ENCODE measurements at regions not wholly inside any gene's neighbourhood (a gene's known extent, or its start where the extent isn't known, plus 50 kb on each side); places are given as distances from the start of the nearest gene placed in this dataset.
"Not testable (repeated sequence)": the region's sequence is repeated elsewhere in the genome, so short reads cannot be mapped to it uniquely, and the experiment has no call there.

DNA sequence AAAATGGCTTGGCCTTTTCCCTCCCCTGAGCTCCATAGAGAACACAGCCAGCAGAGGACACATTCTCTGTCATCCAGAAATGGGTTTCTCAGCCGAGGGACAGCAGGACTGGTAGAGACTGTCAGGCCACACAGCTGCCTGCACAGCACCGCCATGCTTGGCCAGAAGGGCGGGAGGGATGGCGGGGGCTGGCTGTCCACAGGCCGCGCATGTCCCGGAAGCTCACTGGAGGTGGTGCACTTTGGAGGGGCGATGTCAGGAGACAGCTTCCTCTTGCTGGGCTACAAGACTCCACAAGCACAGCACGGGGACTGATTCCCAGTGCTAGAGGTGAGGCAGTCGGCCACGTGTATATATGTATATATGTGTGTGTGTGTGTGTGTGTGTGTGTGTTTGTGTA lies 125.3 kb downstream of the GOLGA6L4 start:
- not testable (repeated sequence) for DNase-seq (ENCODE audit: low read depth in 2 of 2)

DNA sequence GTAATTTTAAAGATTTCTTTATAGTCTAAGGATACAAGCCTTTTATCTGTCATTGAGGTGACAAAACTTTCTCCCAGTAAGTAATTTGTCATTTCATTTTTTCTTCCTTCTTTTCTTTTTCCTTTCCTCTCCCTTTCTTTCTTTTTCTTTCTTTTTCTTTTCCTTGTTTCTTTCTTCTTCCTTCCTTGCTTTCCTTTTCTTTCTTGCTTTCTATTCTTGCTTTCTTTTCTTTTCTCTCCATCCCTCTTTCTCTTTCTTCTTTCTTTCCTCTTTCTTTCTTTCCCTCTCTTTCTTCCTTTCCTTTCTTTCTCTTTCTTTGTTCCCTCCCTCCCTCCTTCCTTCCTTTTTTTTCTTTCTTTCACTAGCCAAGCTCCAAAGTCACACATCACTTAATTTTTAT lies 148.8 kb downstream of the GOLGA6L4 start:
- not testable (repeated sequence) for H3K4me3 ChIP-seq (replicated peaks in 1 of 2; ENCODE audit: low read depth in 2 of 2, low read length in 2 of 2); DNase-seq (ENCODE audit: low read depth in 2 of 2)

More for the DNA sequence above, 125.3 kb downstream of the GOLGA6L4 start:
- not testable (repeated sequence) for H3K4me3 ChIP-seq (replicated peaks in 1 of 2; ENCODE audit: low read depth in 2 of 2, low read length in 2 of 2)

- TF ChIP-seq CTCF (IDR thresholded peaks at IDR 0.05; ENCODE audit: low read depth, low read length): no peak
Measured at GRCh38 chr15:84387086-84387485, 151.5 kb downstream of the GOLGA6L4 start.

DNA sequence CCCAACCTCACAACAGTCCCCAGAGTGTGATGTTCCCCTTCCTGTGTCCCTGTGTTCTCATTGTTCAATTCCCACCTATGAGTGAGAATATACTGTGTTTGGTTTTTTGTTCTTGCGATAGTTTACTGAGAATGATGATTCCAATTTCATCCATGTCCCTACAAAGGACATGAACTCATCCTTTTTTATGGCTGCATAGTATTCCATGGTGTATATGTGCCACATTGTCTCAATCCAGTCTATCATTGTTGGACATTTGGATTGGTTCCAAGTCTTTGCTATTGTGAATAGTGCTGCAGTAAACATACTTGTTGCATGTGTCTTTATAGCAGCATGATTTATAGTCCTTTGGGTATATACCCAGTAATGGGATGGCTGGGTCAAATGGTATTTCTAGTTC lies 152.6 kb downstream of the GOLGA6L4 start:
- H3K4me3 ChIP-seq (replicated peaks in 1 of 2; ENCODE audit: low read depth in 2 of 2, low read length in 2 of 2); DNase-seq (ENCODE audit: low read depth in 2 of 2): not testable (repeated sequence)

More at GRCh38 chr15:84387086-84387485, 151.5 kb downstream of the GOLGA6L4 start:
- no peak overlapping the region for H3K4me3 ChIP-seq (replicated peaks in 1 of 2; ENCODE audit: low read depth in 2 of 2, low read length in 2 of 2)
- no peak for DNase-seq (ENCODE audit: low read depth in 2 of 2)

GRCh38 chr15:84388638-84389037 lies 153.1 kb downstream of the GOLGA6L4 start:
- DNase-seq (ENCODE audit: low read depth in 2 of 2): not testable (repeated sequence)

DNA sequence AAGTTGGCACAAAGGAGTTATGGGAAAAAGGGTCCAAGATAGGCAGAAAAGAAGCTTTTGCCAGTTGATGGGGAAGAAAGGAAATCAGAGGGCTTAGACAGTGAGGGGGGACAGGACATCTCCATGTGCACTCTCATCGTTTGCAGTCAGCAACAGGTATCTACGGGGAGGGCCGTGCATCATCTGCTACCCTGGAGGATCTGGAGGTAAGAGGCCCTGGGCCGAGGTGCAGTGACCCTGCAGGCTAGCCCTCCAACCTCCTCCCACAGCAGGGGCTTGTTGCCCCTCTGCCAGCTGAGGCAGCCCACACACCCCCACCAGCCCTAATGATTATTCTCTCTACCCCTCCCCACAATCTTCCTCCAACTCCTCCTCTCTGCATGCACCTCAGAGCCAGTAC lies 154.8 kb downstream of the GOLGA6L4 start:
- DNase-seq (ENCODE audit: low read depth in 2 of 2); H3K4me3 ChIP-seq (replicated peaks in 1 of 2; ENCODE audit: low read depth in 2 of 2, low read length in 2 of 2): not testable (repeated sequence)

More at GRCh38 chr15:84388638-84389037, 153.1 kb downstream of the GOLGA6L4 start:
- H3K4me3 ChIP-seq (replicated peaks in 1 of 2; ENCODE audit: low read depth in 2 of 2, low read length in 2 of 2): not testable (repeated sequence)

GRCh38 chr15:84391191-84391590 lies 155.6 kb downstream of the GOLGA6L4 start:
- no peak for TF ChIP-seq CTCF (IDR thresholded peaks at IDR 0.05; ENCODE audit: low read depth, low read length)
- DNase-seq (ENCODE audit: low read depth in 2 of 2): no peak
- H3K4me3 ChIP-seq (replicated peaks in 1 of 2; ENCODE audit: low read depth in 2 of 2, low read length in 2 of 2): no peak overlapping the region

DNA sequence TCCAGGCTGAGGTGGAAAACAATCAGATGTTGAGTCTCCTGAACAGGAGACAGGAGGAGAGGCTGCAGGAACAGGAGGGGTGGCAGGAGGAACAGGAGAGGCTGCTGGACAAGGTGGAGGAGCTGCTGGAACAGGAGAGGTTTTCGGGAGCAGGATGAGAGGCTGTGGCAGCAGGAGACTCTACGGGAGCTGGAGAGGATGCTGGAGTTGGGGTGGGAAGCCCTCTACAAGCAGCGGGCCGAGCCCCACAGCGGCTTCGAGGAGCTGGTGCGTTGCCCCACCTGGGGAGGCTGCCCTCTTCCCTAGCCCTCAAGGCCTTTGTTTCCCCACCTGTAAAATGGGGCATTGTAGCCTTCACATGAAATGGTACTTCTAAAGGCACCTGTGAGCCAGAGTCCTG lies 156.4 kb downstream of the GOLGA6L4 start:
- DNase-seq (ENCODE audit: low read depth in 2 of 2); H3K4me3 ChIP-seq (replicated peaks in 1 of 2; ENCODE audit: low read depth in 2 of 2, low read length in 2 of 2): not testable (repeated sequence)

DNA sequence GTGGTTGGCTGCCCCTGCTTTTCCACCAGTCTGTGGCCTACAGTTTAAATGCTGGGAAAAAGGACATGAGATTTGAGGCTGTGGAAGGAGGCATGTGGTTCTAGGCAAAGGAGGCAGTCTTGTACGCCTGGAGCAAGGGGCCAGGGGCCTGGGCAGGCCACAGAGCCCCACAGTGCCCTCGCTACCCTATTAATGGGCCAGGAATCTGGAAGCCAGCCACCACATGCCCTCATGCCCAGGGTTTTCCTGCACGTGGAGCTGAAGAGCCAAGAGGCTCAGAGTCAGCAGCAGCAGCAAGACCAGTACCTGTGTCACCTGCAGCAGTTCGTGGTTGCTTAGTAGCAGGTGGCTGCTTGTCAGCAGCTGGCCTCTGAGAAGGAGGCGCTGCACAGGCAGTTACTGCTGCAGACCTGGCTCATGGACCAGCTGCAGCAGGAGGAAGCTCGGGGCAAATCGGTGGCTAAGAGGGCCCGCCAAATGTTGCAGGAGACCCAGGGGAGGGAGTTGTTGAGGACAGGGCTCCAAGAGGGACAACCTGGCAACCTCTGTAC lies 157.9 kb downstream of the GOLGA6L4 start:
- DNase-seq (ENCODE audit: low read depth in 2 of 2); H3K4me3 ChIP-seq (replicated peaks in 1 of 2; ENCODE audit: low read depth in 2 of 2, low read length in 2 of 2): not testable (repeated sequence)

DNA sequence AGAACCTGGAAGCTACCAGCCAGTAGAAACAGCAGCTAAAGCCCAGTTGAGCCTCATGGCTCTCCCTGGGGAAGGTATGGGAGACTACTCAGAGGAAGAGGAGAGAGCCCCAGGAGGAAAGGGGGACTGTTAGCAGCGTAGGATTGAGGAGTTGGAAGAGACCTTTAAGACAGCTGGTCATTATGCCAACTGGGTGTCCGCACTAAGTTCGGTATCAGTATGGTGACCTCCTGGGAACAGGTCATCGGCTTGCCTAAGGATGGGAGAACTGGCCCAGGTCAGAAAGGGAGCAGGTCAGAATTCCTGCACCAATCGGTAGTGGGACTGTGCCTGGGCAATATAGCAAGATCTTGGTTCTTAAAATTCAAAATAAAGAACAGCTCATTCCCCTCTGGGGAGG lies 158.4 kb downstream of the GOLGA6L4 start:
- H3K4me3 ChIP-seq (replicated peaks in 1 of 2; ENCODE audit: low read depth in 2 of 2, low read length in 2 of 2); DNase-seq (ENCODE audit: low read depth in 2 of 2): not testable (repeated sequence)

DNA sequence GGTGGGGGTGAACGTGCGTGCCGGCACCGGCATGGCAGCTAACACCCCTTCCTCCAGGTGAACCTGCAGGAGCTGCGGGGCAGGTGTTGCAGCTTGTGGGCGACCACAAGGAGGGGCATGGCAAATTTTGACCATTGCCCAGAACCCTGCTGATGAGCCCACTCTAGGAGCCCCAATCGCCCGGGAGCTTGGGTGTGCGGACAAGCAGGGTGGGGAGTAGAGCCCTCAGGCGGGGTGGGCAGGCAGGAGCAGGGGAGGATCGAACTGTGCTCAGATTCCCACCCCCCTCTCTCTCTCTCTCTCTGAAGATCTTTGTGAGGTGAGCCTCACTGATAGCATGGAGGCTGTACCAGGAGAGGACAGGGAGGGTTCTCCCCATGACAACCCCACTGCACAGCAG lies 159.8 kb downstream of the GOLGA6L4 start:
- DNase-seq (ENCODE audit: low read depth in 2 of 2); H3K4me3 ChIP-seq (replicated peaks in 1 of 2; ENCODE audit: low read depth in 2 of 2, low read length in 2 of 2): not testable (repeated sequence)

DNA sequence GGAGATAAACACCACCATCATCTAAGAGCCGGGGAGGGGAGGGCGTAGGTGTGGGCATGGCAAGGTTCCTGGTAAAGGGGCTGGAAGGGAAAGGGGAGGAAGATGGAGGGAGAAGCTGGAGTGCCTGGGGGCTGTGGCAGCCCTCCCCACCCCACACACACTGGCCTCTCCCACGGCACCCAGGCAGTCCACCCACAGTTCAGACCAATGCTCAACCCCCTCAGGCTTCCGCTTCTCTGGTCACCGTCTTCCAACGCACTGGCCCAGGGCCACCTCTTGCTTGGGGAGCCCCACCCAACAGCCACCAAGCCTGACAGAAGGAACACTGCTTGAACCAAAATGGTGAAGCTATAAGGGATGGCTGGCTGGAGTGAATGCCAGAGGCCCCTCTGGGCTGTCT lies 160.3 kb downstream of the GOLGA6L4 start:
- H3K4me3 ChIP-seq (replicated peaks in 1 of 2; ENCODE audit: low read depth in 2 of 2, low read length in 2 of 2); DNase-seq (ENCODE audit: low read depth in 2 of 2): not testable (repeated sequence)

DNA sequence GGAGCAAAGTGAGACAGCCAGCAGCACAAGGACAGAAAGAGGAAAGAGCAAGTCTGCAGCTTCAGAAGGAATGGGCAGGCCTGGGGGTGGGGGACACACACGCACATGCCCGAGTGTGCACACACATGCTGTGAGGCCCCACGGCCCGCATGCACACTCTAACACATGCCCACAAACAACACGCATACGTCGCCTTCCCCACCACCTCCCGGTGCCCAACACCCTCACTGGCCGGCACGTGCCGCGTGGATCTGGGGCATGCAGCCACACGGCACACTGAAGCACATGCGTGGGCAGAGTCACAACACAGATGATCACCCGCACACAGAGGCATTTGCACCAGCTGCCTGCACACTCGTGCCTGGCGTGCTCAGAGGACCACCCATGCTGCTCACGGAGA lies 161.5 kb downstream of the GOLGA6L4 start:
- not testable (repeated sequence) for H3K4me3 ChIP-seq (replicated peaks in 1 of 2; ENCODE audit: low read depth in 2 of 2, low read length in 2 of 2); DNase-seq (ENCODE audit: low read depth in 2 of 2)

DNA sequence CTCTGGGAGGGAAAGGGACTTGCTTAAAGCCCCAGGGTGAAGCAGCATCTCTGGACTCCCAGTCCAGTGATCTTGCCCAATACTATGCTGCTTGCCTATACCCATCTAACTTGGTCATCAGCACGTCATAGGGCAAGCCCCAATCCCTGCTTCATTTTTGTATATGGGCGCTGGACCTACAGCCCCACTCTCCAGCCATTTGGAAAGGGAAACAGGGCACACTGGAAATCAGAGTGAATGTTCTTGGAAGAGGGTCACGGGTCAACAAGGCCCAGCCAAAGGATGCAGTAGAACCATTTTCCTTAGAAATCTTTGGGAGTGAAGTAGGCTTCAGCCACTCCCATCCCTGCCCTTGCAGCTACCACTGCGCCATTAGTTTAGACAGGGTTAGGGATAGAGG lies 162.5 kb downstream of the GOLGA6L4 start:
- DNase-seq (ENCODE audit: low read depth in 2 of 2); H3K4me3 ChIP-seq (replicated peaks in 1 of 2; ENCODE audit: low read depth in 2 of 2, low read length in 2 of 2): not testable (repeated sequence)
